ENCODE measurements at regions not wholly inside any gene's neighbourhood (a gene's known extent, or its start where the extent isn't known, plus 50 kb on each side); places are given as distances from the start of the nearest gene placed in this dataset.

DNA sequence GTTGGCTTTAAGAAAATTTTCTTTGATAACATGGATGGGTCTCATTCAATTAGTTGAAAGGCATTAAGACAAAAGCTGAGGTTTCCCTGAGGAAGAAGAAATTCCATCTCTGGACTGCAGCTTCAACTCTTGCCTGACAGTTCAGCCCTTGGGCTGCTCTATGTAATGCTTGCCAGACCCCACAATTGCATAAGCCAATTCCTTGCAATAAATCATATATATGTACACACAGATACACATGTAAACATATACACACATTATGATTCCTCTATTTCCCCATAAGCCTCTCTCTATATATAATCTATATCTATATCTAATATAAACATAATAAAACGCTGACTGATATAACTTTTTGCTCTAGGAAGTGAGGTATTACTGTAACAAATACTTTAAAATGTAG is 301.5 kb upstream of the PRMT6 start:
- DNase-seq = no peak
- H3K9me3 Mint-ChIP-seq = no peaks in the 10 kb centered on the region
- H3K27ac Mint-ChIP-seq = no peak overlapping the region
- no peaks in the 10 kb centered on the region for H3K36me3 Mint-ChIP-seq (ENCODE audit: low read depth)
- no peaks in the 10 kb centered on the region for H3K27me3 Mint-ChIP-seq
- H3K4me3 Mint-ChIP-seq = no peak overlapping the region
- no peaks in the 10 kb centered on the region for H3K4me1 Mint-ChIP-seq
- intact Hi-C loops (cut with micrococcal nuclease) = no loop called here

DNA sequence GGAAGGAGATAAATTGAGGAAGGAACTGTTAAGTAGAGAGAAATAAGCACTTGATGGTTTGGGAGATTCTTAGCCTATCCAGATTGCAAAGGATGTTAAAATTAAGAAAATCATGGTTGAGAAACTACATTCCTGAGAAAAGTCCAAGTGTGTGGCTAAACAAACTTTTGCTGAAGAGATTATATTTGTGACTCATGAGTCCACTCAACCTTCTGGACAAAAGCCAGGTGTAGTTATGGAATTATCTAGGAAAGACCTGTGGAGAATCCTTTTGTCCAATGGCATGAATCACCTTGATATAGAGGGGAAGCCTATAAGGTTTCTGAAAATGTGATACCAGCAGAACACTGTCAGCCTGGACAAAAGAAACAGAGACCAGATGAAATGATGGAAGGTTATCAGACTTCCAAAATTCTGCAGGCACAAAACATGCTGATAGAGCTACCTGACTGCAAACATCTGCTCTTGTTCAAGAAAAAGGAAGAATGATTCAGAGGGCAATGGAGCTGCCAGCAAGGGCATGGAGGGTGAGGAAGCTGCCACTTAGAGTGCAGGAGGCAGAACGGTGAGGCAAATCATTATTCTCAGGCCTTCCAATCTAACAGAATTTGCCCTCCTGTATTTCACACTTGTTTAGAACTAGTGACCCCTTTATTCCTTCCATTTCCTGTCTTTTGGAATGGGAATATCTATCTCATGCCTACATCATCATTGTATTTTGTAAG is 300.6 kb upstream of the PRMT6 start:
- Mint-ChIP-seq H3K4me1 (no peaks in the 10 kb centered on the region), H3K36me3 (ENCODE audit: low read depth) (no peaks in the 10 kb centered on the region), H3K9me3 (no peaks in the 10 kb centered on the region), H3K4me3 (no peak overlapping the region), H3K27ac (no peak overlapping the region), H3K27me3 (no peaks in the 10 kb centered on the region)
- intact Hi-C loops (cut with micrococcal nuclease) = no loop called here
- no peak for DNase-seq

DNA sequence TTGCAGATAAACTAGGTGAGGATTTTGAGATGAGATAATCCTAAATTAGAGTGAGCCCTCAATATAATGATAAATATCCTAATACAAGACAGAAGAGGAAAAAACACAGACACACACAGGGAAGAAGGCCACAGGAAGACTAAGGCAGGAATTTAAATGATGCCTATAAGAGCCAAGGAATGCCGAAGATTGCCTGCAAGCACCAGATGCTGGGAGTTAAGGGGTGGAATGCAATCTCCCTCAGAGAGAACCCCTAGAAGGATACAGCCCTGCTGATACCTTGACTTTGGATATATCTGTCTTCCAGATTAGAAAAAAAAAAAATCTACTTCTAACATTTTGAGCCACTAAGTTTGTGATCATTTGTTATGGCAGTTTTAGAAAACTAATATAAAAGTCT is 299.7 kb upstream of the PRMT6 start:
- intact Hi-C loops (cut with micrococcal nuclease) = no loop called here
- H3K27me3 Mint-ChIP-seq = no peaks in the 10 kb centered on the region
- no peaks in the 10 kb centered on the region for H3K4me1 Mint-ChIP-seq
- H3K9me3 Mint-ChIP-seq = no peaks in the 10 kb centered on the region
- H3K36me3 Mint-ChIP-seq (ENCODE audit: low read depth) = no peaks in the 10 kb centered on the region
- H3K27ac Mint-ChIP-seq = no peak overlapping the region
- no peak for DNase-seq
- H3K4me3 Mint-ChIP-seq = no peak overlapping the region

DNA sequence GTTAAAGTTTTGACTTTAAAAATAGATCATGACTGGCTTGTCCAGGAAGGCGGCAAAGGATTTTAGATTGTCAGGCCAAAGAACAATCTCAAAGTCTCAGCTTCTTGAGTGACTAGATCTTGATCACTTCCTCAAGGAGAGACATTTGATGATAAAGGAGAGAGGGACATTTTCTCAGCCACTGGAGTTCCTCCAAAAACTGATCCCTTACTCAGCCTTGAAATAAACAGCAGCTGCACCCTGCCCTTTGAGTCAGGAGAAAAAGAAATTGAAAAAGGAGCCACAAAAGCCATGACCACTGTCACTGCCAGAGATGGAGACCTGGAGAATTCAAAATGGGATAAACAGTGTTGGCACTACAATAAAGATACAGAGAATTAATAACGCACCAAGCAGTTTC is 288.4 kb upstream of the PRMT6 start:
- Mint-ChIP-seq H3K4me3 (no peak overlapping the region), H3K27ac (no peak overlapping the region), H3K9me3 (no peaks in the 10 kb centered on the region), H3K4me1 (no peaks in the 10 kb centered on the region), H3K36me3 (ENCODE audit: low read depth) (no peaks in the 10 kb centered on the region), H3K27me3 (no peaks in the 10 kb centered on the region)
- intact Hi-C loops (cut with micrococcal nuclease) = no loop called here
- no peak for DNase-seq

DNA sequence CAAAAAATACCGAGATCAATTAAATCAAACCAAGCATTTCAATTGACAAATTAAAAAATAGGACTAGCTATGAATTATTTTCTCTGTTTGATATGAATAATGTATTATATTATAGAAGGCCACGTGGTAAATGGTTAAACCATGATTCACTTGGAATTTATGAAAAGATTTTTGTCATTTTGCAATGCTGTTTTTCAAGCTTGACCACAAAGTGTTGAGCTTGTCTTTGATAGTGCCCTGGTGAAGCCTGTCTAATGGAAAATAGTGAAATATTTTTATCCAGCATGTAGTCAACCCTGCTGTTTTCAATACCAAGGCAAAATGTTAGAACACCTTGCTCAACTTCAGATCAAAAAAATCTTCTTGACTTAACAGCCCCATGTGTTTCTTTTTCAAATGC is 288.0 kb upstream of the PRMT6 start:
- H3K9me3 Mint-ChIP-seq = peaks cover 3% of the 10 kb centered on the region
- H3K27me3 Mint-ChIP-seq = no peaks in the 10 kb centered on the region
- intact Hi-C loops (cut with micrococcal nuclease) = no loop called here
- no peaks in the 10 kb centered on the region for H3K4me1 Mint-ChIP-seq
- DNase-seq = no peak
- H3K4me3 Mint-ChIP-seq = no peak overlapping the region
- H3K27ac Mint-ChIP-seq = no peak overlapping the region
- H3K36me3 Mint-ChIP-seq (ENCODE audit: low read depth) = no peaks in the 10 kb centered on the region

DNA sequence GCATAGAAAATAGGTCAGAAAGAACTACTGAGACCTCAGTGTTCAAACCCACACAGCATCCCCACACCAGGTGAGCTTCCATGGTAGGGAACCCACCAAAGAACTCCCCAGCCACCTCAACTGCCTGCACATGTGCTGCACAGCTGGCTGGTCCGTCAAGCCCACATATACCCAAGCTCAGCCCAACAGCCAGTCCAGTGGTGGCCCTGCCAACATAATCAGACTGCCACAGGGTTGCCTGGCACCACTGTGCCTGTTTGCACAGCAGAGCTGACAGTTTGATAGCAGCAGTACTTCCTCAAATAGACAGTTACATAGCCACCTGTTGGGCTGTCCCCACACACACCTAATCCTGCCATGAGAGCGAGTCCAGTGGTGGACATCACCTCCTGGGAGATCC is 283.3 kb upstream of the PRMT6 start:
- H3K4me1 Mint-ChIP-seq = no peaks in the 10 kb centered on the region
- H3K9me3 Mint-ChIP-seq = peaks cover 12% of the 10 kb centered on the region
- no peak for DNase-seq
- intact Hi-C loops (cut with micrococcal nuclease) = no loop called here
- no peaks in the 10 kb centered on the region for H3K27me3 Mint-ChIP-seq
- H3K27ac Mint-ChIP-seq = no peak overlapping the region
- H3K36me3 Mint-ChIP-seq (ENCODE audit: low read depth) = no peaks in the 10 kb centered on the region
- no peak overlapping the region for H3K4me3 Mint-ChIP-seq

DNA sequence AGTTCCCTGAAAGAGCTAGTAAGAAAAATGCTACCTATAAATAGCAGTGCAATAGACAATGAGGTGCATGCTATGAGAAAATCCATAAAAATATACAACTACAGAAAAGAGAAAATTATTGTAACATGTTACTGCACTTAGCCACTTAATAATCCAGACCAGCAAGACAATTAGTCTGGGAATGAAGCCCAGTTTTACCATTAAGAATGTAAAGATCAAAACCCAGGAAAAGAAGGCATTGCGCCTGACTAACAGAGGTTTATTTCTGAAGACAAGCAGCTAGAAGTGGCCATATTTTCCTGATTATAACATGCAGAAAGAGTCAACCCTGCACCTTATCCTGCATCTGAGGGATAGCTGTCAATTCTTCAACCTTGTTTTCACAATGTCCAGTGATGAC is 276.4 kb upstream of the PRMT6 start:
- intact Hi-C loops (cut with micrococcal nuclease) = no loop called here
- Mint-ChIP-seq H3K27ac (no peak overlapping the region), H3K4me3 (no peak overlapping the region), H3K27me3 (no peaks in the 10 kb centered on the region), H3K4me1 (no peaks in the 10 kb centered on the region), H3K36me3 (ENCODE audit: low read depth) (no peaks in the 10 kb centered on the region), H3K9me3 (peaks cover 4% of the 10 kb centered on the region)
- DNase-seq = no peak

DNA sequence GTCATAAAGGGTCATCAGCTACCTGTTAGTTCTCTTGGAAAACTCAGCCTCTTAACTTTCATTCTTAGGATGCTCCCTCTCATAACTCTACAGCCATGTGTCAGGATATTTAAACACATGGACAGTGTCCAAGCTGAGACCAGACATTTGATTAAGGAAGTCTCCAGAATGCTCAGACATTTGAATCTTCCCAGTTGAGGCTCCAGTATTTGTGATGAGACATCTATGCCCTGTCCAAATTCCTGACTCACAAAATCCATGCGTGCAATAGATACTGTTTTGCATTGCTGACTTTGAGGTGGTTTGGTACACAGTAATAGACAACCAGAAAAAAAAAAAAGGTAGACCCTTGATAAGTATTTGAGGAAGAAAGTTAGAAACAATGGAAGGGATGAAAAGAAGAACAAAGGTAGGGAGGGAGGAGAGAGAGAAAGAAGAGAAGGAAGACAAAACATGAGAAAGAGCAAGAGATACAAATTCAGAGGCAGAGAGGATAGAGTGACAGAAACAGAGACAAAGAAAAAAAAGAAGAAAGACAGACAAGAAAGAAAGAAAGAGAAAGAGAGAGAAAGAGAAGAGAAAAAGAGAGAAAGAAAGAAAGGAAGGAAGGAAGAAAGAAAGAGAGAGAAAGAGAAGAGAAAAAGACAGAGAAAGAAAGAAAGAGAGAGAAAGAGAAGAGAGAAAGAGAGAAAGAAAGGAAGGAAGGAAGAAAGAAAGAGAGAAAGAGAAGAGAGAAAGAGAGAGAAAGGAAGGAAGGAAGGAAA is 275.5 kb upstream of the PRMT6 start:
- Mint-ChIP-seq H3K4me1 (no peaks in the 10 kb centered on the region), H3K9me3 (no peaks in the 10 kb centered on the region), H3K36me3 (ENCODE audit: low read depth) (no peaks in the 10 kb centered on the region), H3K27me3 (no peaks in the 10 kb centered on the region), H3K27ac (no peak overlapping the region), H3K4me3 (no peak overlapping the region)
- intact Hi-C loops (cut with micrococcal nuclease) = no loop called here
- DNase-seq = no peak

DNA sequence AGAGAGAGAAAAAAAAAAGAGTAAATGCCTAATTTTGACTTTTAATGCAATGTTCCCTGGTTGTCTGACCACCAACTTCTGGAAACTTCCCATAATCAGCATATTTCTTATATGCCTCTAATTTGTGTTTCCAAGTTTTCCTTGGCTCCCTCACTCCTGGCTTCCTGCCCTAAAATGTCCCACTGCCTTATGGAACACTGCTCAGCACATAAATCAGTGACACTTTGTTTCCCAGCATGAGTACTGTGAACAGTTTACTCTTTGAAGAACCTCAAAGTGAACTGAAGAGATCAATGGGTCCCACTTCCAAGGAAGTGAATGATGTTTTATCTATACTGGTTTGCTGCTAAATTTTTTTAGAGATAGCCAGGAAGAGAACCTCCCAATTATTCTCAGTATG is 271.3 kb upstream of the PRMT6 start:
- H3K9me3 Mint-ChIP-seq = no peaks in the 10 kb centered on the region
- intact Hi-C loops (cut with micrococcal nuclease) = no loop called here
- no peak overlapping the region for H3K4me3 Mint-ChIP-seq
- H3K27ac Mint-ChIP-seq = no peak overlapping the region
- H3K27me3 Mint-ChIP-seq = no peaks in the 10 kb centered on the region
- DNase-seq = no peak
- no peaks in the 10 kb centered on the region for H3K36me3 Mint-ChIP-seq (ENCODE audit: low read depth)
- H3K4me1 Mint-ChIP-seq = no peaks in the 10 kb centered on the region

DNA sequence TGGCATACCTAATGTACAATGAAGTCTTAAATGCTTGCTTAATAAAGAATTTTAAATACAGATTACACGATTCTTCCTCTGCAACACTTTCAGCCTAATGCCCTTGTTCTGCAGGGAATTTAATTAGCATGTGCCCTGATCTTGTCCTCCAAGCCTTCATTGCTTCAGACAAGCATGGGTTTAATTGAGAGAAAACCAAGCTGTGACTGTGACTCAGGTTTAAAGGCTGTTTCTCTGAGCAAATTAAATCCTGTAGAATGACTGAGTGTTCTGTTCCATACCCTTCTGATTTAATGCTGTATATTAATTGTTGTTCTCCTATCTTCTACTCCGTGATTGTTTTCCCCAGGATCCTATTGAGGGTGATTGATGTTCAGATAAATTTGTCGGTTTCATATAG is 269.0 kb upstream of the PRMT6 start:
- no peaks in the 10 kb centered on the region for H3K9me3 Mint-ChIP-seq
- intact Hi-C loops (cut with micrococcal nuclease) = no loop called here
- H3K27me3 Mint-ChIP-seq = no peaks in the 10 kb centered on the region
- H3K4me3 Mint-ChIP-seq = no peak overlapping the region
- H3K27ac Mint-ChIP-seq = no peak overlapping the region
- H3K36me3 Mint-ChIP-seq (ENCODE audit: low read depth) = no peaks in the 10 kb centered on the region
- no peak for DNase-seq
- no peaks in the 10 kb centered on the region for H3K4me1 Mint-ChIP-seq

DNA sequence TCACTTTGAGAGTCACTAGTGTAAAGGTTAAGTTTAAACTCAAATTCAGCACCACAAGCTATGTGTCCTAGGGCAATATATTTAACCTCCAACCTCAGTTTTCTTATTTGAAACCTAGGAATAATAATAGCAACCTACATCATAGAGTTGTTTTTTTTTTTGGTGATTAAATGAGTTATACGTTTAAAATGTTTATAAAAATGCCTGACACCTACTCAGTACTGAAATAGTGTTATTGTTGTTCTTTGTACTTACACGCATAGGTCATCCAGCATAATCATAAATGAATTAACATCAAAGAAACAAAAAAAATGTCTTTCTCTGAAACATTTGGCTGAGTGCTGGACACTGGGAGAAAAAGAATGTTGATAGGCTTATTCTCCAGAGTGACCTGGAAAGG is 266.8 kb upstream of the PRMT6 start:
- H3K9me3 Mint-ChIP-seq = no peaks in the 10 kb centered on the region
- H3K4me1 Mint-ChIP-seq = no peaks in the 10 kb centered on the region
- no peak for DNase-seq
- no peak overlapping the region for H3K27ac Mint-ChIP-seq
- intact Hi-C loops (cut with micrococcal nuclease) = no loop called here
- H3K36me3 Mint-ChIP-seq (ENCODE audit: low read depth) = no peaks in the 10 kb centered on the region
- H3K4me3 Mint-ChIP-seq = no peak overlapping the region
- no peaks in the 10 kb centered on the region for H3K27me3 Mint-ChIP-seq

DNA sequence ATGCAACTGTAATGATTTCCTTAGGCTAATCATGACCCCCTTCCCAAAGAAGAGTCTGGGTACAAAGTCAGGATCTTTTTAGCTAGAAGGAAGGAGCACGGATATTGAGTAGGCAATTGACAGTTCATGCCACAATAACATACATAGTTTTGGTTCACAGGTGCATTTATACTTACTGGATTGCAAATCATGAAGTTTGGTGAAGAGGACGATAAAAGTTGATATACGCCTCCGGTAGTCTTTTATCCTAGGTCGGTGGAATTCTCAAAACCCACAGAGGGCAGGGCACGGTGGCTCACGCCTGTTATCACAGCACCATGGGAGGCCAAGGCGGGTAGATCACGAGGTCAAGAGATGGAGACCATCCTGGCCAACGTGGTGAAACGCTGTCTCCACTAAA is 265.4 kb upstream of the PRMT6 start:
- intact Hi-C loops (cut with micrococcal nuclease) = no loop called here
- Mint-ChIP-seq H3K4me1 (no peaks in the 10 kb centered on the region), H3K36me3 (ENCODE audit: low read depth) (no peaks in the 10 kb centered on the region), H3K4me3 (no peak overlapping the region), H3K9me3 (no peaks in the 10 kb centered on the region), H3K27me3 (no peaks in the 10 kb centered on the region), H3K27ac (no peak overlapping the region)
- DNase-seq = no peak

DNA sequence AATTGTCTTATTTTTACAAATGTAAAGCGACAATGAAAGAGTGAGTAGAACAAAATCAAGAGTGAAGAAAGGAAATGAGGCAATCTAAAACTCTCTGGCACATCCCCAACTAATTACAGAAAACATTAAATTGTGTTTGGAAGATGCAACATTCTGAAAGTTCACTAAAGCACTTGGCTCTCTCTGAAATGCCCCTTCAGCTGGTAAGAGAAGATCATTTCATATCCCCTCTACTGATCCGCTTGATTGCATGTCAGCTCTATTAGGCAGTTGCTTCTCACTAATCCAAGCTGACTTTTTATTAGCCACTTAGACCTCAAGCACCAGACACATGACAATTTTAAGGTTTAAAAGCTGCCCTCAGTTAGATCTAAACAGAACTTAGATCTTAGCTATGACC is 262.8 kb upstream of the PRMT6 start:
- H3K4me1 Mint-ChIP-seq = no peaks in the 10 kb centered on the region
- H3K9me3 Mint-ChIP-seq = no peaks in the 10 kb centered on the region
- DNase-seq = no peak
- no peaks in the 10 kb centered on the region for H3K27me3 Mint-ChIP-seq
- H3K36me3 Mint-ChIP-seq (ENCODE audit: low read depth) = no peaks in the 10 kb centered on the region
- H3K4me3 Mint-ChIP-seq = no peak overlapping the region
- intact Hi-C loops (cut with micrococcal nuclease) = no loop called here
- no peak overlapping the region for H3K27ac Mint-ChIP-seq

DNA sequence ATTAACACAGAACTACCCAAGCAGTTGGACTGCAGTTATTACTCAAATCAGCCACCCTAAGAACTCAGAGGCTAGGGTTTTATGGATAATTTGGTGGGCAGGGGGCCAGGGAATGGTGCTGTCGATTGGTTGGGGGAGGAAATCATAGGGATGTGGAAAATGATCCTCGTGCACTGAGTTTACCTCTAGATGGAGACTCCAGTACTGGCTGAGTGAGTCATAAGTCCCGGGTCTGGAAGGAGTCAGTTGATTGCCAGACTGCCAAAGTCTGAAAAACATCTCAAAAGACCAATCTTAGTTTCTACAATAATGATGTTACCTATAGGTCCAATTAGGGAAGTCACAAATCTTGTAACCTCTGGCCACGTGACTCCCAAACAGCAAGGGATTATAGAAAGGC is 257.5 kb upstream of the PRMT6 start:
- Mint-ChIP-seq H3K4me3 (no peak overlapping the region), H3K9me3 (no peaks in the 10 kb centered on the region), H3K27me3 (no peaks in the 10 kb centered on the region), H3K4me1 (no peaks in the 10 kb centered on the region), H3K27ac (no peak overlapping the region), H3K36me3 (ENCODE audit: low read depth) (no peaks in the 10 kb centered on the region)
- no peak for DNase-seq
- intact Hi-C loops (cut with micrococcal nuclease) = no loop called here

DNA sequence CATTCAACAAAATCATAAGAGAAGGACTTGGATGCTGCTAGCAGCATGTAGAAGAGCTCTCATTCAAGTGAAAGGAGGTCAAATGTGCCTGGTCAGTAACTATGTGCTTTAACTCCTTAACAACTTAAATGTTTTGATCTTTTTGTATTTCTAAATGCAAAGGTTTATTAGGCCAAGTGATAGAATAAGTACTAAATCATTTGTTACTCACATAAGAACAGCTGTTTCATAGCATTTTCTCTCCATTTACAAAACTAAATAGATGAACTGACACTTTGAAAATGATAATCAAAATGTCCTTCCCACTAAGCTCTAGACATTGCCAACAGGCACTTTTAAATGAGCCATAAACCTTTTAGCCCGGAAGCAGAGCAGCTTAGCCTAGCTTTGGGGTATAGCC is 254.3 kb upstream of the PRMT6 start:
- no peaks in the 10 kb centered on the region for H3K9me3 Mint-ChIP-seq
- intact Hi-C loops (cut with micrococcal nuclease) = no loop called here
- DNase-seq = no peak
- no peaks in the 10 kb centered on the region for H3K36me3 Mint-ChIP-seq (ENCODE audit: low read depth)
- H3K27ac Mint-ChIP-seq = no peak overlapping the region
- H3K4me3 Mint-ChIP-seq = no peak overlapping the region
- no peaks in the 10 kb centered on the region for H3K27me3 Mint-ChIP-seq
- H3K4me1 Mint-ChIP-seq = no peaks in the 10 kb centered on the region

Data from activated CD4-positive, alpha-beta T cell treated with anti-CD3 and anti-CD28 coated beads, Interleukin-2, amount 10 ng/mL, durations not matched to agents 24 days and 14 days (primary cell).